PC-3 (cell line): ENCODE measurements at regions not wholly inside any gene's neighbourhood (a gene's known extent, or its start where the extent isn't known, plus 50 kb on each side); places are given as distances from the start of the nearest gene placed in this dataset.
A peak's percentile ranks its signal among the peaks of the same experiment; 100 is the strongest.

Source experiments
- ATAC-seq: fragments of 200-7000 bp; cut with Tn5 transposase; 2 replicates; pipeline ENCODE4 v1.9.1; 2020; ENCODE audit warnings: mild to moderate bottlenecking, moderate library complexity
- BruUV-seq: library from RNA; stranded (reverse); fragments of 400-500 nt; replicated peaks from 2 replicates; lab custom pipeline; 2021; lab: Mats Ljungman, UMichigan
- CTCF ChIA-PET: fragments of 300-600 bp; sonication (Branson Sonifier 250); formaldehyde crosslinking; loops from one replicate; lab custom pipeline; 2022; ENCODE audit warnings: antibody characterized with exemption; lab: Charles Lee
- POLR2A ChIA-PET: fragments of 300-600 bp; sonication (Branson Sonifier 250); formaldehyde crosslinking; loops from one replicate; lab custom pipeline; 2022; ENCODE audit warnings: antibody characterized with exemption; ENCODE audit not compliant: unreplicated experiment; lab: Charles Lee
- DNase-seq: peaks from one replicate; pipeline ENCODE4 v3.0.0-alpha.2; 2015
- H2AFZ ChIP-seq: fragments of 300-600 bp; sonication (generic); 2 replicates; pipeline ENCODE4 v1.6.0; 2016; ENCODE audit warnings: antibody characterized with exemption, low read length
- H3F3A ChIP-seq: fragments of 300-600 bp; sonication (generic); one replicate; pipeline ENCODE4 v1.6.0; 2017; ENCODE audit warnings: antibody characterized with exemption, low read length, control low read depth, mild to moderate bottlenecking; ENCODE audit not compliant: unreplicated experiment
- H3K27ac ChIP-seq: fragments of 300-600 bp; sonication (generic); 2 replicates; pipeline ENCODE4 v1.5.1; 2016; ENCODE audit warnings: mild to moderate bottlenecking, low read length
- H3K27me3 ChIP-seq: fragments of 300-600 bp; sonication (generic); 2 replicates; pipeline ENCODE4 v1.6.1; 2016; ENCODE audit warnings: low read length, mixed read lengths
- H3K36me3 ChIP-seq: fragments of 300-600 bp; sonication (generic); 2 replicates; pipeline ENCODE4 v1.6.1; 2016; ENCODE audit warnings: low read depth, mixed run types, low read length, mixed read lengths
- H3K4me1 ChIP-seq: fragments of 300-600 bp; sonication (generic); 2 replicates; pipeline ENCODE4 v1.5.1; 2016; ENCODE audit warnings: low read length; ENCODE audit not compliant: insufficient read depth
- H3K4me2 ChIP-seq: fragments of 300-600 bp; sonication (generic); 2 replicates; pipeline ENCODE4 v1.6.0; 2016; ENCODE audit warnings: low read length
- H3K4me3 ChIP-seq: fragments of 300-600 bp; sonication (generic); 2 replicates; pipeline ENCODE4 v1.5.1; 2016; ENCODE audit warnings: mild to moderate bottlenecking, low read length, mixed read lengths
- H3K79me2 ChIP-seq: fragments of 300-600 bp; sonication (generic); 2 replicates; pipeline ENCODE4 v1.6.1; 2017; ENCODE audit warnings: low read length, mixed read lengths
- H3K9ac ChIP-seq: fragments of 300-600 bp; sonication (generic); 2 replicates; pipeline ENCODE4 v1.6.0; 2016; ENCODE audit warnings: mild to moderate bottlenecking, low read length
- H3K9me2 ChIP-seq: fragments of 300-600 bp; sonication (generic); replicated peaks from 2 replicates; pipeline ENCODE4 v1.6.1; 2016; ENCODE audit warnings: mixed run types, low read length, mixed read lengths
- H3K9me3 ChIP-seq: fragments of 300-600 bp; sonication (generic); 2 replicates; pipeline ENCODE4 v1.6.1; 2016; ENCODE audit warnings: low read length, mixed read lengths
- H4K20me1 ChIP-seq: fragments of 300-600 bp; sonication (generic); 2 replicates; pipeline ENCODE4 v1.6.1; 2016; ENCODE audit warnings: low read length, mixed read lengths
- EZH2 ChIP-seq: fragments of 300-600 bp; sonication (generic); IDR thresholded peaks from one replicate; pipeline ENCODE4 v1.6.1; 2017; ENCODE audit warnings: antibody characterized with exemption, mild to moderate bottlenecking, low read length; ENCODE audit not compliant: unreplicated experiment
- EZH2phosphoT487 ChIP-seq: fragments of 300-600 bp; sonication (generic); IDR thresholded peaks from 2 replicates; pipeline ENCODE4 v1.6.1; 2018; ENCODE audit warnings: mild to moderate bottlenecking, antibody characterized with exemption, low read length, borderline replicate concordance
- intact Hi-C: fragments of 100-400 bp; cut with micrococcal nuclease; formaldehyde crosslinking; loops from 2 replicates; pipeline ENCODE4 v1.9.0; 2023
- TF ChIP-seq, protein P1 (sequence below): fragments of 300-600 bp; sonication (generic); conservative IDR thresholded peaks from 2 replicates; pipeline ENCODE4 v1.5.1; 2017; ENCODE audit warnings: antibody characterized with exemption, low read depth, mild to moderate bottlenecking, low read length

DNA sequence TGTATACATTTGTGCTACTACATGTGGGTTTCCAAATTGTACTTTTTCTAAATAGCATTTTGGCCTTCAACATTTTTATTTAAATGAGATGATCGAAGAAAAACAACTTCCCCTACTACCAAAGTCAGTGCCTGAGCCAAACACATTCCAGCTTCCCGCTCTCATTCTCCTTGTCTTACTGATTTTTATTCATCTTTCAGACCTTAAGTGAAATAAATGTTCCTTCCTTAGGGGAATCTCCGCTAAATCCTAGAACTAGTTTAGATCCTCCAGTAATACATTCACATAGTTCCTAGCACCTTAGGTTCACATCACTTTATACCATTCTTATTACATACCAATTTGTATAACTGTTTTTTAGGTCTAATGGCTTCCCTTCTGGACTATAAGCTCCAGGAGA lies 122.3 kb upstream of the COL3A1 start:
- Histone ChIP-seq H3K27me3 (no peaks in the 10 kb centered on the region), H3K4me2 (no peak overlapping the region), H3K9me2 (no peaks in the 10 kb centered on the region), H3K4me1 (no peaks in the 10 kb centered on the region), H3K9me3 (no peaks in the 10 kb centered on the region), H3K27ac (no peak overlapping the region), H4K20me1 (no peaks in the 10 kb centered on the region), H3F3A (no peaks in the 10 kb centered on the region), H3K4me3 (no peak overlapping the region), H3K79me2 (no peaks in the 10 kb centered on the region), H3K9ac (no peak overlapping the region), H3K36me3 (no peaks in the 10 kb centered on the region), H2AFZ (no peak overlapping the region)
- POLR2A ChIA-PET: no interaction called here
- no TSS peak for BruUV-seq
- no peak for DNase-seq
- TF ChIP-seq EZH2 (no peak), EZH2phosphoT487 (no peak)
- TF ChIP-seq, protein P1, sequence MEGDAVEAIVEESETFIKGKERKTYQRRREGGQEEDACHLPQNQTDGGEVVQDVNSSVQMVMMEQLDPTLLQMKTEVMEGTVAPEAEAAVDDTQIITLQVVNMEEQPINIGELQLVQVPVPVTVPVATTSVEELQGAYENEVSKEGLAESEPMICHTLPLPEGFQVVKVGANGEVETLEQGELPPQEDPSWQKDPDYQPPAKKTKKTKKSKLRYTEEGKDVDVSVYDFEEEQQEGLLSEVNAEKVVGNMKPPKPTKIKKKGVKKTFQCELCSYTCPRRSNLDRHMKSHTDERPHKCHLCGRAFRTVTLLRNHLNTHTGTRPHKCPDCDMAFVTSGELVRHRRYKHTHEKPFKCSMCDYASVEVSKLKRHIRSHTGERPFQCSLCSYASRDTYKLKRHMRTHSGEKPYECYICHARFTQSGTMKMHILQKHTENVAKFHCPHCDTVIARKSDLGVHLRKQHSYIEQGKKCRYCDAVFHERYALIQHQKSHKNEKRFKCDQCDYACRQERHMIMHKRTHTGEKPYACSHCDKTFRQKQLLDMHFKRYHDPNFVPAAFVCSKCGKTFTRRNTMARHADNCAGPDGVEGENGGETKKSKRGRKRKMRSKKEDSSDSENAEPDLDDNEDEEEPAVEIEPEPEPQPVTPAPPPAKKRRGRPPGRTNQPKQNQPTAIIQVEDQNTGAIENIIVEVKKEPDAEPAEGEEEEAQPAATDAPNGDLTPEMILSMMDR: no peak
- intact Hi-C loops: no loop called here
- CTCF ChIA-PET: no interaction called here
- ATAC-seq: no peak

DNA sequence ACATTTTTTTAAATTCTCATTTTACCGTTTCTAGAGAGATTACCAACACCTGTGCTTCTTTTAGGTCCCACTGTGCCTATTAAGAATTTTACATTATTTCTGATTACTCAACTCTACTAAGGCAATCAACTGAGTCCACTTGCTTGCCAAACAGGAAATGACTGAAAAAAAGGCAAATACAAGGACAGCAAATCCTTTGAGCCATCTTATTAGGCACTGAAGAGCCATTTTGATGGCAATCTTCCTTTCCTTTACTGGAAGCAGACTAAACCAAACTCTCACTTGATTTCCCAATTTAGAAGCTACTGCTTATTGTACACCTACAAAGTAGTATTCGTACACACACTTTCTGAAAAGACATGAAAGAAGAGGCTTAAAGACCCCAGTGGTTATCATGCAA lies 121.4 kb upstream of the COL3A1 start:
- Histone ChIP-seq H4K20me1 (no peaks in the 10 kb centered on the region), H3K27me3 (no peaks in the 10 kb centered on the region), H3K9me2 (no peaks in the 10 kb centered on the region), H3F3A (no peaks in the 10 kb centered on the region), H3K79me2 (no peaks in the 10 kb centered on the region), H2AFZ (no peak overlapping the region), H3K9ac (no peak overlapping the region), H3K36me3 (no peaks in the 10 kb centered on the region), H3K4me3 (no peak overlapping the region), H3K4me1 (no peaks in the 10 kb centered on the region), H3K4me2 (no peak overlapping the region), H3K9me3 (no peaks in the 10 kb centered on the region), H3K27ac (no peak overlapping the region)
- intact Hi-C loops: no loop called here
- ChIA-PET POLR2A (no interaction called here), CTCF (no interaction called here)
- ATAC-seq (no peak), DNase-seq (peak; percentile 2)
- no TSS peak for BruUV-seq
- TF ChIP-seq EZH2phosphoT487: no peak
- TF ChIP-seq EZH2: no peak
- TF ChIP-seq, protein P1: no peak

DNA sequence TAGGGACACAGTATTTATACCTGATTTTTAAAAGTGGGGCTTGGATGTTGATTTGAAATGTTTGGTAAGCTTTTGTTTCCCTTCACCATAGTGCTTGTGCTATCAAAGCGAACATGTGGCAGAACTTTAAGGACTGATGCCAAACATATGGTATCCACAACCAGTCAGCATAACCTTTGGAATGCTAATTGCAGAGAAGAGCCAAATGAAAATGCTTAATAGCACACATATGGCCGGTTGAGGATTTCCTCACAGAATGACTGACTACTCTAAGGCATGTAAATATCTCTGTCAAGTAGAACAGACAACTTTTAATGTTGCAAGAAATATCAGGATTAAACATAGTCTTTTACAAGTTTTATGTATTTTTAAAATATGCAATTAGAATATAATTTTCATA lies 120.9 kb upstream of the COL3A1 start:
- no peaks in the 10 kb centered on the region for H3K9me2 ChIP-seq
- TF ChIP-seq, protein P1: no peak
- TF ChIP-seq EZH2phosphoT487 (no peak), EZH2 (no peak)
- no peaks in the 10 kb centered on the region for H3K9me3 ChIP-seq
- no peaks in the 10 kb centered on the region for H3K79me2 ChIP-seq
- H3K4me1 ChIP-seq: no peaks in the 10 kb centered on the region
- ChIA-PET CTCF (no interaction called here), POLR2A (no interaction called here)
- no peaks in the 10 kb centered on the region for H3K27me3 ChIP-seq
- H4K20me1 ChIP-seq: no peaks in the 10 kb centered on the region
- ATAC-seq (no peak), DNase-seq (no peak)
- H3K9ac ChIP-seq: no peak overlapping the region
- no peaks in the 10 kb centered on the region for H3K36me3 ChIP-seq
- H3K4me2 ChIP-seq: no peak overlapping the region
- intact Hi-C loops: no loop called here
- H2AFZ ChIP-seq: no peak overlapping the region
- no peak overlapping the region for H3K27ac ChIP-seq
- no peaks in the 10 kb centered on the region for H3F3A ChIP-seq
- no TSS peak for BruUV-seq
- no peak overlapping the region for H3K4me3 ChIP-seq
